Midbrain (tissue), 1 donor: ENCODE measurements at regions not wholly inside any gene's neighbourhood (a gene's known extent, or its start where the extent isn't known, plus 50 kb on each side); places are given as distances from the start of the nearest gene placed in this dataset.
"Not testable (repeated sequence)": the region's sequence is repeated elsewhere in the genome, so short reads cannot be mapped to it uniquely, and the experiment has no call there.

ENCODE experiments used
- DNase-seq: peaks from one replicate; lab custom pipeline; 2025; lab: John Stamatoyannopoulos, UW

DNA sequence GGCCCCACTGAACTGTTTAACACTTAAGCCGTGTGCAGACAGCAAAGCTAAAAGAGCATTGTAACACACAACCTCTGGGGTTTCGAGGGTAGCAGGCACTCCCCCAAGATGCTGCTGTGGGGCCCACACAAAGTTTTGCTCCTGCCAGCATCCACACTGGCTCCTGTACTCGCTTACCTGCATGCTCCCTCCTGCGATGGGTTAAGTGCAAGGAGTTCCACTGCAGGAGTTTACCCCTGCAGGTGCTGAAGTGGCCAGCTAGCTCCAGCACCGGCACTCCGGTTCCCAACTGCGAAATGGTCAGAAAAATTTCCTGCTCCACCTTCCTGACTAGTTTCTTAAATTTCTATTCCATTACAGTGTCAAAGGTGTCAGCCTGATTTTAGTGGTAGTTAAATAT, 443.5 kb downstream of the PCDH10 start:
- no peak for DNase-seq

- no peak for DNase-seq
Observed at GRCh38 chr4:133592106-133592505, 443.0 kb downstream of the PCDH10 start.

GRCh38 chr4:133588306-133588705, 439.2 kb downstream of the PCDH10 start:
- no peak for DNase-seq

DNA sequence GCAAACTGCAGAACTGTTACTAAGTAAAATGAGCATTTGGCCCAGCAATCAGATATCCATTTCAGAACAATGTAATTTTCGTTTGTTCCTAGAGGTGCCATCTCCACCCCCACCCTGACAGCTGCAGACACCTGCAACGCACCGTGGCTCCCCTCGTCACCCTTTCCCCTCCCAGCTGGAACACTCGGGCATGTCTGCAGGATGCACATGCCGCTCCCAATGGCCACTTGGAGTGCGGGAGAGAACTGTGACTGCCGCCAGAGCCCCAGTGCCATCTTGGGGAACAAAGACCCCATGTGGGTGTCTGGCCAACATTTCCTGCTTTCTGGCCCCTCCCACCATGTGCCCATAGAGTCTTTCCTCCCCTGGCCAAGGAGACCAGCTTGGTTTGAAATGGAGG, 436.2 kb downstream of the PCDH10 start:
- no peak for DNase-seq

- DNase-seq: no peak
Observed at GRCh38 chr4:133584714-133585113, 435.6 kb downstream of the PCDH10 start.

DNA sequence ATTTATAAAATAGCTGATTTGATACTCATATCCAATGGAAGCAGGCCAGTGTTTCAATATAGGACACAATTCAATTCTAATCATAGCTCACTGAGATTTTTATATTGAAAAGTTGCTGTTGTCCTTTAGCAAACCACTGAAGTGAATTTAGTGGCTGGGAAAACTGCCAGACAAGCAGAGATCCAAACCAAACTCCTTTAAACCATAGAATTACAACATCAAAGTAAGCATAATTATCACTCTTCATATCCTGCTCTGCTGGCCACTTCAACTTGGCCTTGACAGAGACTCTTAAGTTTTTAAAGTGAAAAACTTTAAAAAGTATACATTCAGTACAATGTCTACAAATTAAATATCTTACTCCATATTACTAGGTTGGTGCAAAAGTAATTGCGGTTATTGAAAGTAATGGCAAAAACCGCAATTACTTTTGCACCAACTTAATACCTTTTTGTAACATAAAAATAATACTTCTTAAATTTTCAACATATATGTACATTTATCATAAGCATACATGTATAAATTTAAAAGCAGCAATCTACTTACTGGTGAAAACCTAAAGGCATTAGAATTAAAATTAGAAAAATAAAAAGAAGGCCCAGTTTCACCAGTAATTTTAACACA, 433.0 kb downstream of the PCDH10 start:
- no peak for DNase-seq

DNA sequence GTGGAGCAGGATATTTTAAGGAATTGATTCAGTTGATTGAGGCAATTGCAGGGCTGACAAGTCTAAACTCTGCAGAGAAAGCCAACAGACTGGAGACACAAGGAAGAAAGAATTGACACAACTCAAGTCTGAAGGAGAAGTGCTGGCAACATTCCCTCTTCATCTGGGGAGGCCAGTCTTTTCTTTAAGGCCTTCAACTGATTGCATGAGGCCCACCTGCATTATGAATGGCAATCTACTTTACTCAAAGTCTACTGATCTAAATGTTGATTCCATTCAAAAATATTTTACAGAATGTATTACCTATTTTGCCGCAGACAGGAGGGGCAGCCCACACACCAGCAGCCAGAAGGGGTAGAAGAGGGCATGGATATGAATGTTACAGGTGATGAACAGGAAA, 425.2 kb downstream of the PCDH10 start:
- no peak for DNase-seq

DNA sequence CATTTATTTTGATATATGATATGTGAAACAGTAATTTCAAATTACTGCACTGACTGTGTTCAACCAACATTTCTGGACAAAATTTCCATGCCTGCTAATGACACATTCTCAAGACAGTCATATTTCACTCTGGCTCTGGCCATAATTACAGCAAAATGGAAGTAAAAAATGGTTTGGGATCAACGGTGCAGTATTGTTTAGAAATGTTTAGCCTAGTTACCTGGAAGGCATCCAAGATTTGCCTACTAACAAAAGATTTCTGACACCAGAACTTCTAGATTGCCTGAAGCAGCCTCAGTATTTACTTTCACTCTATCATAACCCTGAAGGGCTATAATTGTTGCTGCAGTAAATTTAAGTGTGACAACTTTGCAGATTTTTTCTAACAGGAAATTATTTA, 416.3 kb downstream of the PCDH10 start:
- DNase-seq: no peak

DNA sequence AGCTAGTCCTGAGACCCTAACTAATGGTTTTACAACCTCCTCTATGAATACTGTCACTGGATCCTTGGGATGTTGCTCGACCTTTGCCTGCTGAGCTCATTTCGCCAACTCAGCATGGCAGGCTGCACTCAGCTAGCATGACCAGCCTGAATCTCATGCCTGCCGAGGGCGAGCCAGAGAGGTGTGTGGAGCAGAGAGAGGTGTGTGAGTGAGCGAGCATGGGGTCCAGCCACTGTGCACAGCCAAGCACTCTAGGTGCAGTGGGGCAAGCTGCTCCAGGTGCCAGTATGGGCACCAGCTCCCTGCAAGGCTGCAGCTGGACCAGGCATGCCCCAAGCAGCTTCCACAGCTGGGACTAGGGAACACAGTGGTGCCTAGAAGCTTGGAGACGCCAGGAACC, 410.9 kb downstream of the PCDH10 start:
- no peak for DNase-seq

DNA sequence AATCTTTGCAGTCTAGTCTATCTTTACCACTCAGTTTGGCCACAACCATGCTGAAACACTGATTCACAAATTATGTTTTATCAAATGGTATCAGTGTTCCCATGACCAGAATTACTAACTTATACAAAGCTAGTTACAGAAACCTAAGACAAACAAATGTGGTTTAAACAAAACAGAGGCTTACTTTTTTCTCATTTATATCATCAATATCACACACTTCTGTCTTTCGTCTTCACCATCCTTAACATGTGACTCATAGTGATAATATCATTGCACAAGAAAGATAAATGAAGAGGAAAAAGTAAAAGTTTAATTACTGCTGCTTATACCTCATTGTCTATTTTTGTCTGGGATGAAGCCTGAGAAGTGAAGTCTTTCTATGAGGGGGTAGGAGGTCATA, 406.6 kb downstream of the PCDH10 start:
- no peak for DNase-seq

GRCh38 chr4:133550436-133550835, 401.3 kb downstream of the PCDH10 start:
- DNase-seq: no peak

DNA sequence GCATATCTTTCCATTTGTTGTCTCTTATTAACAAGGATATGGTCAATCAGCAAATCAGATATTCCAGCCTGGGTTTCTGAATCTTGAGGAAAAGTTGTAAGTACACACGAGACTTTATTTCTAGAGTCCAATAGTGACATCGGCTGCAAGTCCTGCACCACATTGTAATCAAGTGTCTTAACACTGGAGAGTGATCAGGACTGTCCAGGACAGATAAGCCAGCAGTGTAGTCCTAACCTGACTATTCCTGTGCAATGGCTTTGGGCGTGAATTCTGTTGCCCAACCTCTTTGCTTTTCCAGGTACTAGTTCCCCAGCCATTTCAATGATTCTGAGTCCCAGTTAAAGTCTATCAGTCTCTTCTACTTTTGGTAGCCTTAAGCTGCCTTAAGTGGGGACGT, 395.0 kb downstream of the PCDH10 start:
- DNase-seq: no peak

- no peak for DNase-seq
Observed at GRCh38 chr4:133537780-133538281, 388.7 kb downstream of the PCDH10 start.

GRCh38 chr4:133534224-133534623, 385.1 kb downstream of the PCDH10 start:
- not testable (repeated sequence) for DNase-seq

- DNase-seq: no peak
Observed at GRCh38 chr4:133524369-133524768, 375.3 kb downstream of the PCDH10 start.

DNA sequence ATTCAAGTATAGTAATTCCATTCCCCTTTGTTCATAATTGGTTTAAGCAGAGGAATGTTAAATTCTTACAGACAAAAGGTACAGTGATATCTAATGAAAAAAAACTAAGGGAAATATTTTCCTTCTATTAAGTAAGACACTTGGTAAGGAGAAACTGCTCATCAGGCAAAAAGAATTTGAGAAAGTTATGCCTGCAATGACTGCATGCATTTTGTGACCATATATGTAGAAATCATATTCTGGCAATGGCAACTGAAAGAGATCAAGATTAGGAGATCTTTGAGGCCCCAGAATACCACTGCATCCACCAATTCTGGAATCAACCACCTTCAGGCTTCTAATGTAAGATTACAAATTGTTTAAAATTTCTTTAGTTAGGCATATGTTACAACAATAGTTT, 364.8 kb downstream of the PCDH10 start:
- no peak for DNase-seq

GRCh38 chr4:133498149-133498548, 349.1 kb downstream of the PCDH10 start:
- no peak for DNase-seq

- DNase-seq: no peak
Observed at GRCh38 chr4:133493776-133494175, 344.7 kb downstream of the PCDH10 start.

GRCh38 chr4:133493241-133493640, 344.1 kb downstream of the PCDH10 start:
- no peak for DNase-seq

DNA sequence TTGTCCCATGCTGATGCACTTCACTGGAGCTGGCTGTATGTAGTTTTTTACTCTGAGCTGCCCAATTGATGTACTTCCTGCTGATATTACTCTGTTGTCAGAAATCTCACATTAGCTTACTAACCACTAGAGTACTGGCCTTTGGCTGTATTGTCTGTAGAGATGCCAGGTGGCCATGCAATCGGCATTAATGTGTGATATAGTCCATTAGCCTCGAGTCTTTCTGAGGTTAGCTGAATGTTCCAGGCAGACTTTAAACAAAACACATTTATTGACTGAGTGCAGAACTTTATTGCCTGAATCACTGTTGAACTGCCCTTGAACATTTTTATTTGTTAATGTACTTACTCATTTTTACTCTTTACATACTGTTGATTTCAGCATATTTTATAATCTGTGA, 335.2 kb downstream of the PCDH10 start:
- DNase-seq: no peak

GRCh38 chr4:133483600-133484246, 334.6 kb downstream of the PCDH10 start:
- peak; percentile 32 for DNase-seq

DNA sequence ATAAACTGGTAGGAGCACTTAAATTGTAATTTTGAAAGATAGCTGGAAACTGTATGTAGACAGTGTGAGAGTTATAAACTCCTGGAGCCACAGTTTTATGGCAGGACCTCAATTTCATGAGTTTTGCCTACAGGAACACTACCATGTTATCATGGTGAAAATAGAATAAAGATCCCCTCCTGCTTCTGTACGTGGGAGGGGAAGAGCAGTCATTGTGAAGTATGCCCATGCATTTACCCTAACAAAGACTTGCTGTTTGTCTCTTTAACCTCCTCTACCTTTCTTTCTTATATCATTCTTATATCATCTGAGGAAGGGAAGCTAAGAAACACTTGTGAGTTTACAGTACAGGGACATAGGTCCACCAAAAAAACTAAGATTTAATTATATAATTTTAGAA, 327.0 kb downstream of the PCDH10 start:
- DNase-seq: no peak

- no peak for DNase-seq
Observed at GRCh38 chr4:133474501-133474900, 325.4 kb downstream of the PCDH10 start.

- DNase-seq: no peak
Observed at GRCh38 chr4:133472244-133472643, 323.1 kb downstream of the PCDH10 start.
